Fibroblast of lung (primary cell): ENCODE measurements at regions not wholly inside any gene's neighbourhood (a gene's known extent, or its start where the extent isn't known, plus 50 kb on each side); places are given as distances from the start of the nearest gene placed in this dataset.

Experiments used
- DNase-seq, 2 donors: peaks; one replicate each; pipeline versions ENCODE4 v3.0.0 to v3.0.0-alpha.2; 2010; ENCODE audit warnings: low read depth in 2 of 2
- H2AFZ ChIP-seq: 2 replicates; pipeline ENCODE4 v1.5.1; 2012; ENCODE audit warnings: low read length, control low read depth, inconsistent platforms
- H3K27ac ChIP-seq: 2 replicates; pipeline ENCODE4 v1.5.1; 2011; ENCODE audit warnings: low read length, control low read depth; ENCODE audit not compliant: insufficient read depth
- H3K27me3 ChIP-seq: 2 replicates; pipeline ENCODE4 v1.5.1; 2011; ENCODE audit warnings: mild to moderate bottlenecking, low read length; ENCODE audit not compliant: control insufficient read depth, insufficient read depth
- H3K36me3 ChIP-seq: 2 replicates; pipeline ENCODE4 v1.5.1; 2011; ENCODE audit warnings: low read length; ENCODE audit not compliant: control insufficient read depth, insufficient read depth
- H3K4me1 ChIP-seq: 2 replicates; pipeline ENCODE4 v1.5.1; 2011; ENCODE audit warnings: low read length; ENCODE audit not compliant: control insufficient read depth, insufficient read depth; ENCODE audit errors: extremely low read depth
- H3K4me2 ChIP-seq: 2 replicates; pipeline ENCODE4 v1.5.1; 2011; ENCODE audit warnings: low read length, control low read depth; ENCODE audit not compliant: insufficient read depth; ENCODE audit errors: extremely low read depth
- H3K4me3 ChIP-seq, 4 experiments: fragments of 200-600 bp in 1 of 4; sonication (generic) in 1 of 4; replicated peaks in 1 of 4; 2 replicates each; pipeline ENCODE4 v1.5.1; 2011 to 2016; ENCODE audit warnings: low read length in 4 of 4, low read depth in 3 of 4, mild to moderate bottlenecking in 3 of 4, control low read depth in 2 of 4, inconsistent platforms in 1 of 4, mixed read lengths in 1 of 4; ENCODE audit not compliant: insufficient read depth in 1 of 4; ENCODE audit errors: control extremely low read depth in 1 of 4
- H3K79me2 ChIP-seq: 2 replicates; pipeline ENCODE4 v1.5.1; 2012; ENCODE audit warnings: mild to moderate bottlenecking, low read length, inconsistent platforms; ENCODE audit not compliant: control insufficient read depth, insufficient read depth
- H3K9ac ChIP-seq: 2 replicates; pipeline ENCODE4 v1.5.1; 2011; ENCODE audit warnings: mild to moderate bottlenecking, low read length, control low read depth; ENCODE audit not compliant: insufficient read depth
- H3K9me3 ChIP-seq: 2 replicates; pipeline ENCODE4 v1.5.1; 2012; ENCODE audit warnings: low read depth, low read length; ENCODE audit not compliant: control insufficient read depth, insufficient read depth
- H4K20me1 ChIP-seq: 2 replicates; pipeline ENCODE4 v1.5.1; 2011; ENCODE audit warnings: low read length; ENCODE audit not compliant: control insufficient read depth, insufficient read depth; ENCODE audit errors: extremely low read depth
- EZH2 ChIP-seq: IDR thresholded peaks from 2 replicates; pipeline ENCODE4 v1.5.1; 2012; ENCODE audit warnings: low read length, control low read depth, mild to moderate bottlenecking; ENCODE audit errors: missing control alignments
- TF ChIP-seq, protein P1 (sequence below), 2 donors: IDR thresholded peaks in 1 of 2; conservative IDR thresholded peaks in 1 of 2; 1 replicate in 1 of 2; 2 replicates in 1 of 2; pipeline ENCODE4 v1.5.1; 2011 to 2012; ENCODE audit warnings: low read length in 2 of 2, control low read depth in 1 of 2, inconsistent platforms in 1 of 2, low read depth in 1 of 2, mild to moderate bottlenecking in 1 of 2

DNA sequence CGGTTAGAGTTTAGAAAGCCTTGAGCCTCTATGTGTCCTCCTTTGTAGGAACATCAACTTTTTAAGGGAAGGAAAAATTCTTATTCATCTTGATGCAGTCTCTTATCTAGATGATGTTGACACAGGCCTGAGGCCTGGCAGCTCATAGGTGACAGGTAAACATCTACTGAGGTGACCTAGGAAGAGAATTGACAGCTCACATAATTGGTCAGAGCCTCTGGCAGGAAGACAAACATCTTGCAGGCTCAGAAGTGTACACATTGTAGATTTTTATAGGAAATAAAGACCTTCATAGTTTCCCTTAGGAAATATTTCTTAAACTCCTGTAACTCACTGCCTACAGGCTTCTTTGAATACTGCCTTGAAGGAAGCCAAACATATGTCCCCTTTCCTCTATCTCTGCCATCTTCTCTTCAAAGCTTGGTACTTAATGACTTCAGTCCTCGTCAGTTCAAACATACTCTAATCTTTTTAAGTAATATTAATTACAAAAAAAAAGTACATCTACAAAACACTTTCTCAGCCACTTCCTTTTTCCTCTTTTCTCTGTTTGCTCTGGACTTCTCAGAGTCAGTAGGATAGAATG, 341.3 kb downstream of the TBL1XR1 start:
- Histone ChIP-seq H3K27me3 (no peaks in the 10 kb centered on the region), H3K79me2 (no peaks in the 10 kb centered on the region), H3K27ac (no peak overlapping the region), H3K9me3 (no peaks in the 10 kb centered on the region), H3K4me3 (no peak overlapping the region), H3K4me2 (no peak overlapping the region), H2AFZ (no peak overlapping the region), H3K9ac (no peak overlapping the region), H3K36me3 (no peaks in the 10 kb centered on the region), H3K4me1 (no peaks in the 10 kb centered on the region), H4K20me1 (no peaks in the 10 kb centered on the region)
- TF ChIP-seq, protein P1, sequence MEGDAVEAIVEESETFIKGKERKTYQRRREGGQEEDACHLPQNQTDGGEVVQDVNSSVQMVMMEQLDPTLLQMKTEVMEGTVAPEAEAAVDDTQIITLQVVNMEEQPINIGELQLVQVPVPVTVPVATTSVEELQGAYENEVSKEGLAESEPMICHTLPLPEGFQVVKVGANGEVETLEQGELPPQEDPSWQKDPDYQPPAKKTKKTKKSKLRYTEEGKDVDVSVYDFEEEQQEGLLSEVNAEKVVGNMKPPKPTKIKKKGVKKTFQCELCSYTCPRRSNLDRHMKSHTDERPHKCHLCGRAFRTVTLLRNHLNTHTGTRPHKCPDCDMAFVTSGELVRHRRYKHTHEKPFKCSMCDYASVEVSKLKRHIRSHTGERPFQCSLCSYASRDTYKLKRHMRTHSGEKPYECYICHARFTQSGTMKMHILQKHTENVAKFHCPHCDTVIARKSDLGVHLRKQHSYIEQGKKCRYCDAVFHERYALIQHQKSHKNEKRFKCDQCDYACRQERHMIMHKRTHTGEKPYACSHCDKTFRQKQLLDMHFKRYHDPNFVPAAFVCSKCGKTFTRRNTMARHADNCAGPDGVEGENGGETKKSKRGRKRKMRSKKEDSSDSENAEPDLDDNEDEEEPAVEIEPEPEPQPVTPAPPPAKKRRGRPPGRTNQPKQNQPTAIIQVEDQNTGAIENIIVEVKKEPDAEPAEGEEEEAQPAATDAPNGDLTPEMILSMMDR (conservative IDR thresholded peaks at IDR 0.05 in 1 of 2, IDR thresholded peaks at IDR 0.05 in 1 of 2; ENCODE audit: low read depth in 1 of 2, low read length in 2 of 2), result no peak
- TF ChIP-seq EZH2, result no peak
- DNase-seq, result no peak

DNA sequence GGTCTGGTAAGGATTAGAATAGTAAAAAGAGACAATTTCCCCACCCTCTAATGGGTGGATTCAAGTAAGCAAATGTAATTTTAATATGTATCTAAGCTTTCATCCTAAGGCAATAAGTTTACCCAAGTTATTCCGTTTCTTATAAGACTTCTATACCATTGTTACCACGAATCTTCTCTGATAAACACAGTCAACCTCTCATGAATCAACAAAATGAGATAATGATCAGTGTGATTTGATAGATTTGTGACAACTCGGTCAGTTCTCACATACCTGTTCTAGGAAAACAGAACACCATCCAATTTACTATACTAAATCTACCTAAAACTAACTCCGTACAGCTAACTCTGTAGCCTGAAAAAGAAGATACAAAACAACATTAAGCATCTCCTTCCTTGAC, 342.1 kb downstream of the TBL1XR1 start:
- Histone ChIP-seq H3K9me3 (no peaks in the 10 kb centered on the region), H3K4me1 (no peaks in the 10 kb centered on the region), H3K79me2 (no peaks in the 10 kb centered on the region), H3K4me2 (no peak overlapping the region), H3K9ac (no peak overlapping the region), H3K4me3 (no peak overlapping the region), H3K27me3 (no peaks in the 10 kb centered on the region), H3K27ac (no peak overlapping the region), H3K36me3 (no peaks in the 10 kb centered on the region), H4K20me1 (no peaks in the 10 kb centered on the region), H2AFZ (no peak overlapping the region)
- no peak for DNase-seq
- TF ChIP-seq EZH2, result no peak
- TF ChIP-seq, protein P1 (conservative IDR thresholded peaks at IDR 0.05 in 1 of 2, IDR thresholded peaks at IDR 0.05 in 1 of 2; ENCODE audit: low read depth in 1 of 2, low read length in 2 of 2), result no peak

DNA sequence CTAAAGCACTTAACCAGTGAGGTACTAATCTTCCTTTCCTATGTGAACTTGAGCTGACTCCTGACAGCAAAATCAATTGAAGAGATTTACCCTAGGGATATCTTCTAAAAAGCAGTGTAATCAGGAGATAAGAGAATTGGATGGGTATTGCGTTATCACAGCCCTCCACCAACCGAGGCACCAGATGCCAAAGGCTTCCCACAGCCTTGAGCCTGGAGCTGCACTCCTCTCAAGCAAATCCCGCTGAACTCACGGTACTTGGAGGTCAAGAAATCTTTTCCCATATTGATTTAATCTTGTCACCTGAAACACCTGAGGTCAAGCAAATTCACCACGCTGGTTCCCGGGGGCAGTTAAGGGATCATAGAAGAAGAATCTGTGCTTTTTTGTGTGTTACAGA, 346.8 kb downstream of the TBL1XR1 start:
- TF ChIP-seq, protein P1 (conservative IDR thresholded peaks at IDR 0.05 in 1 of 2, IDR thresholded peaks at IDR 0.05 in 1 of 2; ENCODE audit: low read depth in 1 of 2, low read length in 2 of 2), result no peak
- no peak for TF ChIP-seq EZH2
- no peaks in the 10 kb centered on the region for H3K4me1 ChIP-seq
- no peak overlapping the region for H3K27ac ChIP-seq
- H3K9ac ChIP-seq, result no peak overlapping the region
- no peak overlapping the region for H2AFZ ChIP-seq
- no peaks in the 10 kb centered on the region for H4K20me1 ChIP-seq
- H3K79me2 ChIP-seq, result no peaks in the 10 kb centered on the region
- H3K27me3 ChIP-seq, result no peaks in the 10 kb centered on the region
- H3K4me3 ChIP-seq, result no peak overlapping the region
- no peak for DNase-seq
- H3K9me3 ChIP-seq, result no peaks in the 10 kb centered on the region
- H3K36me3 ChIP-seq, result no peaks in the 10 kb centered on the region
- no peak overlapping the region for H3K4me2 ChIP-seq
